ENCODE measurements at regions not wholly inside any gene's neighbourhood (a gene's known extent, or its start where the extent isn't known, plus 50 kb on each side); places are given as distances from the start of the nearest gene placed in this dataset.

GRCh38 chr21:36551731-36552433, 72.0 kb upstream of the CLDN14 start (continued):
- TF ChIP-seq, protein P1, sequence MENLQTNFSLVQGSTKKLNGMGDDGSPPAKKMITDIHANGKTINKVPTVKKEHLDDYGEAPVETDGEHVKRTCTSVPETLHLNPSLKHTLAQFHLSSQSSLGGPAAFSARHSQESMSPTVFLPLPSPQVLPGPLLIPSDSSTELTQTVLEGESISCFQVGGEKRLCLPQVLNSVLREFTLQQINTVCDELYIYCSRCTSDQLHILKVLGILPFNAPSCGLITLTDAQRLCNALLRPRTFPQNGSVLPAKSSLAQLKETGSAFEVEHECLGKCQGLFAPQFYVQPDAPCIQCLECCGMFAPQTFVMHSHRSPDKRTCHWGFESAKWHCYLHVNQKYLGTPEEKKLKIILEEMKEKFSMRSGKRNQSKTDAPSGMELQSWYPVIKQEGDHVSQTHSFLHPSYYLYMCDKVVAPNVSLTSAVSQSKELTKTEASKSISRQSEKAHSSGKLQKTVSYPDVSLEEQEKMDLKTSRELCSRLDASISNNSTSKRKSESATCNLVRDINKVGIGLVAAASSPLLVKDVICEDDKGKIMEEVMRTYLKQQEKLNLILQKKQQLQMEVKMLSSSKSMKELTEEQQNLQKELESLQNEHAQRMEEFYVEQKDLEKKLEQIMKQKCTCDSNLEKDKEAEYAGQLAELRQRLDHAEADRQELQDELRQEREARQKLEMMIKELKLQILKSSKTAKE (CRISPR knock-in tag; IDR thresholded peaks at IDR 0.05; ENCODE audit: borderline replicate concordance) = no peak
- TF ChIP-seq TEAD2 (CRISPR knock-in tag; IDR thresholded peaks at IDR 0.05) = no peak
- TF ChIP-seq, protein P2, sequence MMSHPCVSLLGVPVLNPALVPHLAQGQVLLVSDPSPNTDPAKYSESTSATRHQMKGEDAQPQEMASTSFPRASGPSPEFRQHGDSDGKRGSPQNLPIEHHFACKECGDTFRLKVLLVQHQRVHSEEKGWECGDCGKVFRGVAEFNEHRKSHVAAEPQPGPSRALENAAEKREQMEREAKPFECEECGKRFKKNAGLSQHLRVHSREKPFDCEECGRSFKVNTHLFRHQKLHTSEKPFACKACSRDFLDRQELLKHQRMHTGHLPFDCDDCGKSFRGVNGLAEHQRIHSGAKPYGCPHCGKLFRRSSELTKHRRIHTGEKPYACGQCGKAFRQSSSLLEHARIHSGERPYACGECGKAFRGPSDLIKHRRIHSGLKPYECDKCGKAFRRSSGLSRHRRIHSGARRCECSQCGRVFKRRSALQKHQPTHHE (CRISPR knock-in tag; IDR thresholded peaks at IDR 0.05; ENCODE audit: borderline replicate concordance) = no peak
- TF ChIP-seq ZNF207 (IDR thresholded peaks at IDR 0.05; ENCODE audit: borderline replicate concordance) = no peak

- in situ Hi-C loops (cut with HindIII; ENCODE audit: extremely low pct_ligation_motif_present, low pct_unique_long_range_greater_than_20kb) (no loop called here), intact Hi-C loops (cut with micrococcal nuclease; ENCODE audit: unreplicated experiment) (no loop called here)
- no peaks in the 10 kb centered on the region for H3K4me1 ChIP-seq (ENCODE audit: insufficient read depth, low read length)
- H3K36me3 ChIP-seq (replicated peaks in 1 of 2; ENCODE audit: control insufficient read depth in 1 of 2, insufficient read depth in 2 of 2, low read length in 2 of 2) = no peaks in the 10 kb centered on the region
- no peak overlapping the region for H3K4me2 ChIP-seq (ENCODE audit: low read depth, low read length)
- FAIRE-seq (no peak), ATAC-seq (no peak), DNase-seq (ENCODE audit: low spot score) (no peak)
- no peak overlapping the region for H2AFZ ChIP-seq (ENCODE audit: low read length)
- POLR2A ChIA-PET = no interaction called here
- H3K4me3 ChIP-seq (replicated peaks in 1 of 3; ENCODE audit: insufficient read depth in 1 of 3, low read depth in 2 of 3, low read length in 3 of 3) = no peak overlapping the region
- H3K27me3 ChIP-seq (ENCODE audit: control insufficient read depth in 1 of 2, insufficient read depth in 2 of 2, low read length in 2 of 2) = peaks cover 1 to 39% of the 10 kb centered on the region in 2 experiments; a peak in 3 of 5 replicates
- no peaks in the 10 kb centered on the region for H3K9me3 ChIP-seq (ENCODE audit: low read length)
- no peaks in the 10 kb centered on the region for H4K20me1 ChIP-seq (ENCODE audit: insufficient read depth, low read length)
- no peak overlapping the region for H3K9ac ChIP-seq (ENCODE audit: insufficient read depth, low read depth, low read length)
- H3K27ac ChIP-seq (ENCODE audit: extremely low read length, insufficient read depth, low read length) = no peak overlapping the region
- H3K79me2 ChIP-seq (ENCODE audit: insufficient read depth, low read length) = no peaks in the 10 kb centered on the region
- no TSS peak for BruUV-seq (replicated peaks)
- CTCF ChIA-PET (ENCODE audit: low intra/inter-chr PET ratio, low total read pairs) = no interaction called here
- TF ChIP-seq ZNF574 (CRISPR knock-in tag; IDR thresholded peaks at IDR 0.05) (no peak), PPARG (CRISPR knock-in tag; conservative IDR thresholded peaks at IDR 0.05) (no peak), U2AF1 (optimal IDR thresholded peaks at IDR 0.05; ENCODE audit: low read depth, low read length) (no peak), ZNF17 (CRISPR knock-in tag; IDR thresholded peaks at IDR 0.05) (no peak), ZNF121 (CRISPR knock-in tag; IDR thresholded peaks at IDR 0.05) (no peak), FOXK1 (CRISPR knock-in tag; IDR thresholded peaks at IDR 0.05; ENCODE audit: borderline replicate concordance, low read depth) (no peak)
- TF ChIP-seq, protein P3, sequence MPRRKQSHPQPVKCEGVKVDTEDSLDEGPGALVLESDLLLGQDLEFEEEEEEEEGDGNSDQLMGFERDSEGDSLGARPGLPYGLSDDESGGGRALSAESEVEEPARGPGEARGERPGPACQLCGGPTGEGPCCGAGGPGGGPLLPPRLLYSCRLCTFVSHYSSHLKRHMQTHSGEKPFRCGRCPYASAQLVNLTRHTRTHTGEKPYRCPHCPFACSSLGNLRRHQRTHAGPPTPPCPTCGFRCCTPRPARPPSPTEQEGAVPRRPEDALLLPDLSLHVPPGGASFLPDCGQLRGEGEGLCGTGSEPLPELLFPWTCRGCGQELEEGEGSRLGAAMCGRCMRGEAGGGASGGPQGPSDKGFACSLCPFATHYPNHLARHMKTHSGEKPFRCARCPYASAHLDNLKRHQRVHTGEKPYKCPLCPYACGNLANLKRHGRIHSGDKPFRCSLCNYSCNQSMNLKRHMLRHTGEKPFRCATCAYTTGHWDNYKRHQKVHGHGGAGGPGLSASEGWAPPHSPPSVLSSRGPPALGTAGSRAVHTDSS (CRISPR knock-in tag; conservative IDR thresholded peaks at IDR 0.05) = no peak
Measured at GRCh38 chr21:36552434-36552785, 72.5 kb upstream of the CLDN14 start.

Measured in HepG2 (cell line).